ENCODE measurements at regions not wholly inside any gene's neighbourhood (a gene's known extent, or its start where the extent isn't known, plus 50 kb on each side); places are given as distances from the start of the nearest gene placed in this dataset.

GRCh38 chr4:71235311-71236201 lies 103.3 kb upstream of the SLC4A4 start:
- peaks cover 2% of the 10 kb centered on the region for H3K27me3 Mint-ChIP-seq
- intact Hi-C loops (cut with micrococcal nuclease) = no loop called here
- H3K27ac Mint-ChIP-seq = no peak overlapping the region
- POLR2A ChIA-PET = no interaction called here
- H3K4me3 Mint-ChIP-seq = no peak overlapping the region
- H3K4me1 Mint-ChIP-seq (ENCODE audit: low read depth) = no peaks in the 10 kb centered on the region
- no peak for DNase-seq
- H3K9me3 Mint-ChIP-seq = no peaks in the 10 kb centered on the region
- no peaks in the 10 kb centered on the region for H3K36me3 Mint-ChIP-seq
- CTCF ChIA-PET = no interaction called here

GRCh38 chr4:71236226-71236625 lies 102.6 kb upstream of the SLC4A4 start:
- H3K36me3 Mint-ChIP-seq = no peaks in the 10 kb centered on the region
- H3K9me3 Mint-ChIP-seq = no peaks in the 10 kb centered on the region
- no peak overlapping the region for H3K4me3 Mint-ChIP-seq
- no peak overlapping the region for H3K27ac Mint-ChIP-seq
- H3K4me1 Mint-ChIP-seq (ENCODE audit: low read depth) = no peaks in the 10 kb centered on the region
- intact Hi-C loops (cut with micrococcal nuclease) = no loop called here
- DNase-seq = no peak
- H3K27me3 Mint-ChIP-seq = peaks cover 2% of the 10 kb centered on the region
- POLR2A ChIA-PET = no interaction called here
- CTCF ChIA-PET = no interaction called here

GRCh38 chr4:71237641-71238040 lies 101.2 kb upstream of the SLC4A4 start:
- ChIA-PET CTCF (no interaction called here), POLR2A (no interaction called here)
- no peak overlapping the region for H3K27ac Mint-ChIP-seq
- no peaks in the 10 kb centered on the region for H3K4me1 Mint-ChIP-seq (ENCODE audit: low read depth)
- peaks cover 2% of the 10 kb centered on the region for H3K27me3 Mint-ChIP-seq
- no peak for DNase-seq
- H3K9me3 Mint-ChIP-seq = no peaks in the 10 kb centered on the region
- no peak overlapping the region for H3K4me3 Mint-ChIP-seq
- no peaks in the 10 kb centered on the region for H3K36me3 Mint-ChIP-seq
- intact Hi-C loops (cut with micrococcal nuclease) = no loop called here

DNA sequence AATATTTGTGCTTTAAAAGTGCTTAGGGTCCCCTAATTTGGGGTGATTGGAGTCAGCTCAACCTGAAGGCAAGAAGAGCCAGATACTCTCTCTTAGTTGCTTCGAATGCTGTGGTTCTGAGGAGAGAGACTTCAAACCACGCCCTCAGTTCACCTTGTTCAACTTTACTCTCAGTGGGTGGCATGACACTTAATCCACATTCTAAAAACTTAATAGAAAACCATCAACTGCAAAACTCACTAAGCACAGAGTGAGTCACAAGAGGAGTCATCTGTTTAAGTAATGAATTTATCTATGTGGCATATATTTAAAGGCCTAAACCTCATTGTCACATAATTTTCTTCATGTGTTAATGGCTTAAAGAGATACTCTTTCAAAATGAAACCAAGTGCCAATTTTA lies 99.5 kb upstream of the SLC4A4 start:
- ChIA-PET POLR2A (no interaction called here), CTCF (no interaction called here)
- Mint-ChIP-seq H3K4me3 (no peak overlapping the region), H3K36me3 (no peaks in the 10 kb centered on the region), H3K4me1 (ENCODE audit: low read depth) (no peaks in the 10 kb centered on the region), H3K9me3 (no peaks in the 10 kb centered on the region), H3K27ac (no peak overlapping the region), H3K27me3 (peaks cover 2% of the 10 kb centered on the region)
- DNase-seq = no peak
- intact Hi-C loops (cut with micrococcal nuclease) = no loop called here

DNA sequence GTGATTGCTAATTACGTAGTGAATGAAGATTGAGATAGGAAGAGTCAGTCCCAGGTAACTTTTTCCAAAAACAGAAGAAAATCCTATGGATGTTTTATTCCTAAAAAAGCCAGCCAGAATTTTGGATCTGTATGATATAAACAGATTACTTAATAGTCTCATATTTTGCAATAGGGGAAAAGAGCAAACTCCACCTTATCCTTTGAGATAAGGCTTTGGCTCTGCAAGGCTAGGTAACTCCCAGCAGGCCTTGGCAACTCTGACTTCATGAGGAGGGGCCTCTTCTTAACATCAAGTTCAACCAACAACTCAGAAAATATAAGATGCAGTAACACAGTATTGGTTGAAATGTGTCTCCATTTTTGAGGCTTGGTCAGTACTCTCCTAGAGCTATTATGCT lies 98.7 kb upstream of the SLC4A4 start:
- Mint-ChIP-seq H3K36me3 (no peaks in the 10 kb centered on the region), H3K4me3 (no peak overlapping the region), H3K27ac (no peak overlapping the region), H3K4me1 (ENCODE audit: low read depth) (no peaks in the 10 kb centered on the region), H3K27me3 (peaks cover 2% of the 10 kb centered on the region), H3K9me3 (no peaks in the 10 kb centered on the region)
- CTCF ChIA-PET = no interaction called here
- no peak for DNase-seq
- intact Hi-C loops (cut with micrococcal nuclease) = no loop called here
- POLR2A ChIA-PET = no interaction called here

DNA sequence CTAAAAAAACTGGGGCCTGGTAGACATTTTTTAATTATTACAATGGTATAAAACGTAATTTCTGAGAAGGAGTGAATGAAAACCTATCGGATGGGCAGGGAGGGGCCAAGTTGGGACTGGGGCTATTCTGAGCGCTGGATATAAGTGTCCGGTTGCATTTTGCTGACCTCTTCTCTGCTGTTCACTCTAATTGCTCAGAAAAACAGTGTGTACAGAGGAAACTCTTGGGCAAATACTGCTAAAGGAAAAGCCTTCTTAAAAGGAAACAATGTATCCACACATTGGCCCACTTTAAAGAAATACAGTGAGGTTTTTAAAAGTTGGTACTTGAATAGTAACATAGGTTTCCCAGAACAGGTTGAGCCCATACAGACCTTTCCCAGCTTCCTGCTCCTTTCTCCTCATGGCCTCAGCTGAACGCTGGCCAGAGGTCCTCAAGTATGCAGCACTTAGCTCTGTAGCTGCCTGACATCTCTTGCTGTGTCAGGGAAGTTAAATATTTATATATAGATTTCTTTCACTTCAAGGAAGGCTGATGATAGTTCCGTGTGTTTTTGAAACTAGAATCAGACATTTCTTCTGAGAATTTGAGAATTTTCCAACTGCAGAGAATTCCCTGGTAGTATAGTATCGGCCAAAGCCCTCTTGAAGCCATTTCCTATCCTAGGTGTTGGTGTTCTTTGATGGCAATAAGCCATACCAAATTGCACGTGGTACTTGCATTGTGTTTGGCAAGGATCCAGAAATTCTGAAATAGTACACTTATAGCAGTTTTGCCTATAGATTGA lies 97.1 kb upstream of the SLC4A4 start:
- H3K27ac Mint-ChIP-seq = no peak overlapping the region
- intact Hi-C loops (cut with micrococcal nuclease) = no loop called here
- no peak for DNase-seq
- no peaks in the 10 kb centered on the region for H3K9me3 Mint-ChIP-seq
- no peak overlapping the region for H3K4me3 Mint-ChIP-seq
- POLR2A ChIA-PET = no interaction called here
- no peaks in the 10 kb centered on the region for H3K36me3 Mint-ChIP-seq
- CTCF ChIA-PET = no interaction called here
- H3K27me3 Mint-ChIP-seq = peaks cover 2% of the 10 kb centered on the region
- no peaks in the 10 kb centered on the region for H3K4me1 Mint-ChIP-seq (ENCODE audit: low read depth)

DNA sequence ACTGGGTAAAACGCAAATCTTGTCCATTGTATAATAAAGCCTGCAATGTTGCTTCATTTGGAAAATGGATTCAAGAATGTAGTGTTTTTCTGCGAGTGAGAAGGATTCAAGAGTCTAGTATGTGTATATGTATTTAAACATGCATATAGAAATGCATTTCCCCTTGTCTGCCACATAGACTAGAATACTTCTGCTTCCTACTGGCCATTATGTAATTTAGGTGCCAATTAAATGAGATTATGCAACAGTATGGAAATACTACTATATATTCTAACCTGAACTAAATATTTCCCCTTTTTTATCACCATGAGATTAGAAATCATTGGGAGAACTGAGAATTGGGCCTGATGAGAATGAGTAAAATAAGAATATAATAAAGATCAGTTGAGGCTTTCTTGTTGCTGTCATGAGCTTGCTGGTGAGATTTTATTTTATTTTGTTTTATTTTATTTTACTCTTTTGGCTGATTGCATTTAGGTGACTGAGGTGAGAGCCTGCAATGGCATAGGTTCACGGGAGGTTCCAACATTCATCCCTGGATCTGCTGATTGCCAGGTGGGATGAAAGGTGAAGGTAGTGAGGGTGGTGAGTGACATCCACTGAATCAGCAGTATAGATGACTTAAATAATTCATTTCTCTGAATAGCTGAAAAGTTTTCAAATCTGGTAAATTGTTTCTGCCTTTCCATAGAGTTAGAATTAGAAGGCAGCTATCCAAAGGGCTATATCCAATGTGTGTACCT lies 95.6 kb upstream of the SLC4A4 start:
- intact Hi-C loops (cut with micrococcal nuclease) = no loop called here
- CTCF ChIA-PET = no interaction called here
- no peaks in the 10 kb centered on the region for H3K36me3 Mint-ChIP-seq

GRCh38 chr4:71247706-71248105 lies 91.1 kb upstream of the SLC4A4 start:
- Mint-ChIP-seq H3K9me3 (no peaks in the 10 kb centered on the region), H3K36me3 (no peaks in the 10 kb centered on the region), H3K27me3 (no peaks in the 10 kb centered on the region), H3K4me1 (ENCODE audit: low read depth) (no peaks in the 10 kb centered on the region), H3K27ac (no peak overlapping the region), H3K4me3 (no peak overlapping the region)
- POLR2A ChIA-PET = no interaction called here
- intact Hi-C loops (cut with micrococcal nuclease) = no loop called here
- DNase-seq = no peak
- CTCF ChIA-PET = interaction anchor here (0.5 kb wide), 1 partner anchor 409 kb away, joined by 3 read pairs; no protein-coding TSS in a partner anchor

More for the DNA sequence above, 95.6 kb upstream of the SLC4A4 start:
- no peak for DNase-seq
- H3K4me1 Mint-ChIP-seq (ENCODE audit: low read depth) = no peaks in the 10 kb centered on the region
- H3K4me3 Mint-ChIP-seq = no peak overlapping the region
- peaks cover 2% of the 10 kb centered on the region for H3K27me3 Mint-ChIP-seq
- no peak overlapping the region for H3K27ac Mint-ChIP-seq
- no peaks in the 10 kb centered on the region for H3K9me3 Mint-ChIP-seq
- POLR2A ChIA-PET = no interaction called here

DNA sequence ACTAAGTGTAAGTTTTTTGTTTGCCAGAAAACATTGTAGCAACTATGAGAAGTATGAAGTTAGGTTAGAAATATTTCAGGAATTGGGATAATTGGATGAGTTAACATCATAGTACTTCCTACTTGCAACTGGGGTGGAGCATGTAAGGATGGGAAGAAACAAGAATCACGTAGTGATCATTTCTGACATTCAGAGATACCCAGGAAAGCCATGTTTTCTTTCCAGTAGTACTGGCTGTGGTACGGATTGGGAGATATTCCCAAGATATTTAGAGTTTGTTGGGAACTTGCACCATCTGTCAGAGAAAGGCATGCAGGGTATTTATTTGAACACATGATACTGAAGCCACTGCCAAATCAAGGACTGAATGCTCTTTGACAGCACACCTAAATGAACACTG lies 87.6 kb upstream of the SLC4A4 start:
- ChIA-PET CTCF (no interaction called here), POLR2A (no interaction called here)
- H3K9me3 Mint-ChIP-seq = no peaks in the 10 kb centered on the region
- H3K27ac Mint-ChIP-seq = no peak overlapping the region
- no peak for DNase-seq
- H3K4me3 Mint-ChIP-seq = no peak overlapping the region
- intact Hi-C loops (cut with micrococcal nuclease) = no loop called here
- peaks cover 1% of the 10 kb centered on the region for H3K27me3 Mint-ChIP-seq
- peaks cover 2% of the 10 kb centered on the region for H3K4me1 Mint-ChIP-seq (ENCODE audit: low read depth)
- H3K36me3 Mint-ChIP-seq = no peaks in the 10 kb centered on the region

- Mint-ChIP-seq H3K27me3 (peaks cover 1% of the 10 kb centered on the region), H3K27ac (no peak overlapping the region), H3K4me3 (no peak overlapping the region), H3K9me3 (no peaks in the 10 kb centered on the region), H3K36me3 (no peaks in the 10 kb centered on the region), H3K4me1 (ENCODE audit: low read depth) (peaks cover 2% of the 10 kb centered on the region)
- CTCF ChIA-PET = no interaction called here
- POLR2A ChIA-PET = no interaction called here
- intact Hi-C loops (cut with micrococcal nuclease) = no loop called here
- DNase-seq = no peak
These were observed 85.3 kb upstream of the SLC4A4 start for GRCh38 chr4:71253545-71253944.

- H3K9me3 Mint-ChIP-seq = no peaks in the 10 kb centered on the region
- H3K27me3 Mint-ChIP-seq = peaks cover 1% of the 10 kb centered on the region
- CTCF ChIA-PET = interaction anchor here (0.5 to 0.8 kb wide), 2 partner anchors 24 to 749 kb away, joined by 3 to 4 read pairs; no protein-coding TSS in a partner anchor
- H3K4me1 Mint-ChIP-seq (ENCODE audit: low read depth) = peaks cover 2% of the 10 kb centered on the region
- no peaks in the 10 kb centered on the region for H3K36me3 Mint-ChIP-seq
- no peak for DNase-seq
- intact Hi-C loops (cut with micrococcal nuclease) = no loop called here
- H3K4me3 Mint-ChIP-seq = no peak overlapping the region
- POLR2A ChIA-PET = interaction anchor here (0.6 kb wide), 1 partner anchor 95 kb away, joined by 6 read pairs; no protein-coding TSS in a partner anchor
- no peak overlapping the region for H3K27ac Mint-ChIP-seq
These were observed 84.3 kb upstream of the SLC4A4 start for GRCh38 chr4:71254451-71255012.

DNA sequence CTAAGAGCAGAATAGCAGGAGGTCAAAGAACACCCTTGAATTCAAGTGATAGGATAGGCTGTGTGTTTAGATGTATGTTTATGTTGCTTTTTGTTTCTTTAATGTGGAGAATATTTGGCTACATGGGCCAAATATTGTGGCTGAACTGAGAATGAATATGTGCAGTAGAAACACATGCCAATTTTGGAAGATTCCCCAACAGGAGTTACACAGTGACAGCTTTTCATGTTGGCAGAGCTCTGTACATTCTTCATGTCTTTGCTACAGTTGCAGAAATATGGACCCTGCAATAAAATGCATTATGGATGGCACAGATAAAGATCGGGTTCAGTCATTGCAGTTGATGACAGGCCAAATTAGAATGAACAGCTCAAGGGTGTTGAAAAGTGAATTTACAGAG lies 82.8 kb upstream of the SLC4A4 start:
- no peaks in the 10 kb centered on the region for H3K36me3 Mint-ChIP-seq
- H3K4me1 Mint-ChIP-seq (ENCODE audit: low read depth) = peaks cover 2% of the 10 kb centered on the region
- H3K9me3 Mint-ChIP-seq = no peaks in the 10 kb centered on the region
- no peak overlapping the region for H3K4me3 Mint-ChIP-seq
- ChIA-PET POLR2A (no interaction called here), CTCF (no interaction called here)
- peaks cover 1% of the 10 kb centered on the region for H3K27me3 Mint-ChIP-seq
- no peak for DNase-seq
- no peak overlapping the region for H3K27ac Mint-ChIP-seq
- intact Hi-C loops (cut with micrococcal nuclease) = no loop called here

Data from activated CD4-positive, alpha-beta memory T cell treated with anti-CD3 and anti-CD28 coated beads for 36 hours (primary cell).